ENCODE measurements at regions not wholly inside any gene's neighbourhood (a gene's known extent, or its start where the extent isn't known, plus 50 kb on each side); places are given as distances from the start of the nearest gene placed in this dataset.

- Histone ChIP-seq H3K4me3 (ENCODE audit: low read length in 2 of 2) (no peak overlapping the region), H4K91ac (ENCODE audit: low read depth, low read length, poor library complexity) (no peak overlapping the region), H3K27ac (replicated peaks; ENCODE audit: low read length) (no peak overlapping the region), H3K79me1 (ENCODE audit: low read depth, low read length) (no peaks in the 10 kb centered on the region), H4K8ac (ENCODE audit: low read depth, low read length) (no peak overlapping the region), H3K14ac (ENCODE audit: low read length) (no peak overlapping the region), H3K4ac (ENCODE audit: low read length) (no peak overlapping the region), H2BK120ac (ENCODE audit: low read depth, low read length) (no peak overlapping the region), H3K27me3 (ENCODE audit: control insufficient read depth in 3 of 3, insufficient read depth in 3 of 3, low read depth in 1 of 3, low read length in 3 of 3) (peaks cover 0 to 11% (median 0%) of the 10 kb centered on the region in 3 experiments), H3K23ac (ENCODE audit: low read depth, low read length, poor library complexity) (no peak overlapping the region), H2AFZ (ENCODE audit: low read length) (no peak overlapping the region), H3K4me1 (ENCODE audit: control insufficient read depth in 2 of 2, insufficient read depth in 1 of 2, low read depth in 1 of 2, low read length in 2 of 2) (peaks cover 0 to 12% of the 10 kb centered on the region in 2 donors), H3K9me3 (replicated peaks in 1 of 2; ENCODE audit: control insufficient read depth in 2 of 2, insufficient read depth in 1 of 2, low read depth in 1 of 2, low read length in 2 of 2) (no peaks in the 10 kb centered on the region), H3K18ac (ENCODE audit: low read length) (no peak overlapping the region), H3K4me2 (ENCODE audit: insufficient read depth, low read length, poor library complexity, severe bottlenecking) (no peak overlapping the region), H3K9ac (ENCODE audit: low read depth, low read length, poor library complexity) (no peak overlapping the region), H2BK15ac (ENCODE audit: low read length) (no peak overlapping the region), H2AK5ac (ENCODE audit: low read depth, low read length) (no peak overlapping the region), H2BK5ac (ENCODE audit: low read length) (no peak overlapping the region), H3K36me3 (replicated peaks in 1 of 2; ENCODE audit: control insufficient read depth in 2 of 2, insufficient read depth in 2 of 2, low read length in 2 of 2) (peaks cover 0 to 1% of the 10 kb centered on the region in 2 donors), H2BK12ac (ENCODE audit: low read length) (no peak overlapping the region)
- DNase-seq (ENCODE audit: low spot score) = no peak
- no CpG with 5 or more reads among the region's 7 CpGs for WGBS, 2 donors (ENCODE audit: extremely low coverage in 2 of 2, insufficient read length in 2 of 2, insufficient replicate concordance in 1 of 2)
Observed at GRCh38 chr4:26032630-26033317, 118.8 kb downstream of the SMIM20 start.

GRCh38 chr4:26033389-26033788 is 119.4 kb downstream of the SMIM20 start:
- H3K14ac ChIP-seq (ENCODE audit: low read length) = no peak overlapping the region
- H3K18ac ChIP-seq (ENCODE audit: low read length) = no peak overlapping the region
- no peak overlapping the region for H3K23ac ChIP-seq (ENCODE audit: low read depth, low read length, poor library complexity)
- no peaks in the 10 kb centered on the region for H3K79me1 ChIP-seq (ENCODE audit: low read depth, low read length)
- no peak overlapping the region for H3K4me2 ChIP-seq (ENCODE audit: insufficient read depth, low read length, poor library complexity, severe bottlenecking)
- no CpG with 5 or more reads among the region's 1 CpG for WGBS, 2 donors (ENCODE audit: extremely low coverage in 2 of 2, insufficient read length in 2 of 2, insufficient replicate concordance in 1 of 2)
- no peak overlapping the region for H2BK120ac ChIP-seq (ENCODE audit: low read depth, low read length)
- H4K8ac ChIP-seq (ENCODE audit: low read depth, low read length) = no peak overlapping the region
- no peak overlapping the region for H4K91ac ChIP-seq (ENCODE audit: low read depth, low read length, poor library complexity)
- H3K9me3 ChIP-seq (replicated peaks in 1 of 2; ENCODE audit: control insufficient read depth in 2 of 2, insufficient read depth in 1 of 2, low read depth in 1 of 2, low read length in 2 of 2) = no peaks in the 10 kb centered on the region
- no peak overlapping the region for H3K4ac ChIP-seq (ENCODE audit: low read length)
- H2BK15ac ChIP-seq (ENCODE audit: low read length) = no peak overlapping the region
- H2BK12ac ChIP-seq (ENCODE audit: low read length) = no peak overlapping the region
- peaks cover 0 to 1% of the 10 kb centered on the region in 2 donors for H3K36me3 ChIP-seq (replicated peaks in 1 of 2; ENCODE audit: control insufficient read depth in 2 of 2, insufficient read depth in 2 of 2, low read length in 2 of 2)
- no peak overlapping the region for H2AK5ac ChIP-seq (ENCODE audit: low read depth, low read length)
- no peak for DNase-seq (ENCODE audit: low spot score)
- no peak overlapping the region for H2BK5ac ChIP-seq (ENCODE audit: low read length)
- H3K9ac ChIP-seq (ENCODE audit: low read depth, low read length, poor library complexity) = no peak overlapping the region
- H3K4me3 ChIP-seq (ENCODE audit: low read length in 2 of 2) = no peak overlapping the region
- H3K27me3 ChIP-seq (ENCODE audit: control insufficient read depth in 3 of 3, insufficient read depth in 3 of 3, low read depth in 1 of 3, low read length in 3 of 3) = peaks cover 0 to 11% (median 0%) of the 10 kb centered on the region in 3 experiments
- H3K4me1 ChIP-seq (ENCODE audit: control insufficient read depth in 2 of 2, insufficient read depth in 1 of 2, low read depth in 1 of 2, low read length in 2 of 2) = peaks cover 0 to 12% of the 10 kb centered on the region in 2 donors
- H2AFZ ChIP-seq (ENCODE audit: low read length) = no peak overlapping the region
- no peak overlapping the region for H3K27ac ChIP-seq (replicated peaks; ENCODE audit: low read length)

- Histone ChIP-seq H3K9ac (ENCODE audit: low read depth, low read length, poor library complexity) (no peak overlapping the region), H3K14ac (ENCODE audit: low read length) (no peak overlapping the region), H3K4ac (ENCODE audit: low read length) (no peak overlapping the region), H2AFZ (ENCODE audit: low read length) (no peak overlapping the region), H3K9me3 (replicated peaks in 1 of 2; ENCODE audit: control insufficient read depth in 2 of 2, insufficient read depth in 1 of 2, low read depth in 1 of 2, low read length in 2 of 2) (no peaks in the 10 kb centered on the region), H3K4me2 (ENCODE audit: insufficient read depth, low read length, poor library complexity, severe bottlenecking) (no peak overlapping the region), H3K4me3 (ENCODE audit: low read length in 2 of 2) (no peak overlapping the region), H3K36me3 (replicated peaks in 1 of 2; ENCODE audit: control insufficient read depth in 2 of 2, insufficient read depth in 2 of 2, low read length in 2 of 2) (peaks cover 0 to 1% of the 10 kb centered on the region in 2 donors), H3K4me1 (ENCODE audit: control insufficient read depth in 2 of 2, insufficient read depth in 1 of 2, low read depth in 1 of 2, low read length in 2 of 2) (peaks cover 0 to 5% of the 10 kb centered on the region in 2 donors), H2BK5ac (ENCODE audit: low read length) (no peak overlapping the region), H3K79me1 (ENCODE audit: low read depth, low read length) (no peaks in the 10 kb centered on the region), H2BK15ac (ENCODE audit: low read length) (no peak overlapping the region), H3K27ac (replicated peaks; ENCODE audit: low read length) (no peak overlapping the region), H2AK5ac (ENCODE audit: low read depth, low read length) (no peak overlapping the region), H4K91ac (ENCODE audit: low read depth, low read length, poor library complexity) (no peak overlapping the region), H4K8ac (ENCODE audit: low read depth, low read length) (no peak overlapping the region), H2BK12ac (ENCODE audit: low read length) (no peak overlapping the region), H3K23ac (ENCODE audit: low read depth, low read length, poor library complexity) (no peak overlapping the region), H2BK120ac (ENCODE audit: low read depth, low read length) (no peak overlapping the region), H3K27me3 (ENCODE audit: control insufficient read depth in 3 of 3, insufficient read depth in 3 of 3, low read depth in 1 of 3, low read length in 3 of 3) (peaks cover 0 to 3% (median 0%) of the 10 kb centered on the region in 3 experiments), H3K18ac (ENCODE audit: low read length) (no peak overlapping the region)
- WGBS, 2 donors (ENCODE audit: extremely low coverage in 2 of 2, insufficient read length in 2 of 2, insufficient replicate concordance in 1 of 2) = no CpG with 5 or more reads among the region's 2 CpGs
- no peak for DNase-seq (ENCODE audit: low spot score)
Observed at GRCh38 chr4:26034849-26035248, 120.8 kb downstream of the SMIM20 start.

GRCh38 chr4:26035921-26036320 is 121.9 kb downstream of the SMIM20 start:
- H3K9ac ChIP-seq (ENCODE audit: low read depth, low read length, poor library complexity) = no peak overlapping the region
- H4K91ac ChIP-seq (ENCODE audit: low read depth, low read length, poor library complexity) = no peak overlapping the region
- WGBS, 2 donors (ENCODE audit: extremely low coverage in 2 of 2, insufficient read length in 2 of 2, insufficient replicate concordance in 1 of 2) = no CpG with 5 or more reads among the region's 5 CpGs
- no peaks in the 10 kb centered on the region for H3K79me1 ChIP-seq (ENCODE audit: low read depth, low read length)
- no peak overlapping the region for H3K14ac ChIP-seq (ENCODE audit: low read length)
- H2BK15ac ChIP-seq (ENCODE audit: low read length) = no peak overlapping the region
- H3K4me1 ChIP-seq (ENCODE audit: control insufficient read depth in 2 of 2, insufficient read depth in 1 of 2, low read depth in 1 of 2, low read length in 2 of 2) = no peaks in the 10 kb centered on the region
- DNase-seq (ENCODE audit: low spot score) = no peak
- H3K27ac ChIP-seq (replicated peaks; ENCODE audit: low read length) = no peak overlapping the region
- H3K9me3 ChIP-seq (replicated peaks in 1 of 2; ENCODE audit: control insufficient read depth in 2 of 2, insufficient read depth in 1 of 2, low read depth in 1 of 2, low read length in 2 of 2) = no peaks in the 10 kb centered on the region
- H3K4me2 ChIP-seq (ENCODE audit: insufficient read depth, low read length, poor library complexity, severe bottlenecking) = no peak overlapping the region
- H3K36me3 ChIP-seq (replicated peaks in 1 of 2; ENCODE audit: control insufficient read depth in 2 of 2, insufficient read depth in 2 of 2, low read length in 2 of 2) = peaks cover 0 to 1% of the 10 kb centered on the region in 2 donors
- no peak overlapping the region for H2BK5ac ChIP-seq (ENCODE audit: low read length)
- no peak overlapping the region for H2AK5ac ChIP-seq (ENCODE audit: low read depth, low read length)
- no peak overlapping the region for H3K4me3 ChIP-seq (ENCODE audit: low read length in 2 of 2)
- no peak overlapping the region for H4K8ac ChIP-seq (ENCODE audit: low read depth, low read length)
- no peak overlapping the region for H2BK12ac ChIP-seq (ENCODE audit: low read length)
- no peak overlapping the region for H2BK120ac ChIP-seq (ENCODE audit: low read depth, low read length)
- no peak overlapping the region for H3K18ac ChIP-seq (ENCODE audit: low read length)
- no peak overlapping the region for H3K4ac ChIP-seq (ENCODE audit: low read length)
- H3K27me3 ChIP-seq (ENCODE audit: control insufficient read depth in 3 of 3, insufficient read depth in 3 of 3, low read depth in 1 of 3, low read length in 3 of 3) = no peaks in the 10 kb centered on the region
- H2AFZ ChIP-seq (ENCODE audit: low read length) = no peak overlapping the region
- no peak overlapping the region for H3K23ac ChIP-seq (ENCODE audit: low read depth, low read length, poor library complexity)

All from neuronal stem cell (in vitro differentiated cells).